B cell (primary cell): ENCODE measurements at regions not wholly inside any gene's neighbourhood (a gene's known extent, or its start where the extent isn't known, plus 50 kb on each side); places are given as distances from the start of the nearest gene placed in this dataset.

Experiments used
- ATAC-seq: fragments of 200-7000 bp; cut with Tn5 transposase; one replicate; pipeline ENCODE4 v1.10.0; 2021; ENCODE audit warnings: low read depth, mild to moderate bottlenecking, moderate number of reproducible peaks, moderate library complexity
- CTCF ChIA-PET: fragments of 350-600 bp; sonication (Branson Sonifier 250); formaldehyde crosslinking; loops from one replicate; lab custom pipeline; 2021; ENCODE audit warnings: antibody characterized with exemption, inconsistent platforms; lab: Charles Lee
- POLR2A ChIA-PET: fragments of 350-600 bp; sonication (Branson Sonifier 250); formaldehyde crosslinking; loops from one replicate; lab custom pipeline; 2021; ENCODE audit warnings: antibody characterized with exemption; lab: Charles Lee
- DNase-seq: peaks from one replicate; pipeline ENCODE4 v3.0.0; 2013
- H2AFZ ChIP-seq: 2 replicates; pipeline ENCODE4 v1.6.1; 2012; ENCODE audit warnings: mild to moderate bottlenecking, low read depth, low read length; ENCODE audit not compliant: insufficient read depth, poor library complexity, severe bottlenecking
- H3K27ac ChIP-seq, 2 donors: 1 replicate in 1 of 2; 2 replicates in 1 of 2; pipeline ENCODE4 v1.5.1; 2012 to 2013; ENCODE audit warnings: low read length in 2 of 2, mild to moderate bottlenecking in 2 of 2, moderate library complexity in 1 of 2
- H3K27me3 ChIP-seq, 4 experiments: fragments of 200-600 bp in 1 of 4; sonication (generic) in 1 of 4; replicated peaks in 1 of 4; 1 replicate in 2 of 4; 2 replicates in 2 of 4; pipeline versions ENCODE4 v1.6.1 to v1.7.0; 2013 to 2016; ENCODE audit warnings: low read length in 3 of 4, mild to moderate bottlenecking in 2 of 4, mixed read lengths in 1 of 4, moderate library complexity in 1 of 4; ENCODE audit not compliant: insufficient read depth in 4 of 4, control insufficient read depth in 3 of 4; ENCODE audit errors: control extremely low read depth in 1 of 4
- H3K36me3 ChIP-seq, 2 experiments: replicated peaks in 1 of 2; 1 replicate in 1 of 2; 2 replicates in 1 of 2; pipeline versions ENCODE4 v1.6.1 to v1.7.1; 2013; ENCODE audit warnings: low read length in 1 of 2; ENCODE audit not compliant: insufficient read depth in 2 of 2, control insufficient read depth in 1 of 2; ENCODE audit errors: control extremely low read depth in 1 of 2, extremely low read depth in 1 of 2
- H3K4me1 ChIP-seq, 2 donors: fragments of 200-600 bp in 1 of 2; sonication (generic) in 1 of 2; 1 replicate in 1 of 2; 2 replicates in 1 of 2; pipeline versions ENCODE4 v1.5.1 to v1.6.1; 2013 to 2017; ENCODE audit warnings: low read length in 2 of 2; ENCODE audit not compliant: control insufficient read depth in 2 of 2, insufficient read depth in 2 of 2
- H3K4me2 ChIP-seq: replicated peaks from 2 replicates; pipeline ENCODE3; 2012; ENCODE audit warnings: mild to moderate bottlenecking, low read depth, low read length; ENCODE audit not compliant: poor library complexity, severe bottlenecking
- H3K4me3 ChIP-seq, 5 experiments: fragments of 200-600 bp in 1 of 5; sonication (generic) in 1 of 5; 1 replicate in 3 of 5; 2 replicates in 2 of 5; pipeline versions ENCODE4 v1.5.1 to v1.7.0; 2011 to 2016; ENCODE audit warnings: low read length in 4 of 5, mild to moderate bottlenecking in 4 of 5, low read depth in 2 of 5, control low read depth in 1 of 5, moderate library complexity in 1 of 5; ENCODE audit not compliant: insufficient read depth in 1 of 5; ENCODE audit errors: control extremely low read depth in 1 of 5, extremely low read depth in 1 of 5
- H3K79me2 ChIP-seq: fragments of 200-600 bp; sonication (generic); one replicate; pipeline ENCODE4 v1.6.0; 2016; ENCODE audit warnings: low read length; ENCODE audit not compliant: control insufficient read depth, insufficient read depth
- H3K9ac ChIP-seq: fragments of 200-600 bp; sonication (generic); 2 replicates; pipeline ENCODE4 v1.6.1; 2017; ENCODE audit warnings: mild to moderate bottlenecking, low read length, moderate library complexity
- H3K9me3 ChIP-seq, 3 donors: one replicate each; pipeline versions ENCODE4 v1.6.1 to v1.7.1; 2013; ENCODE audit warnings: low read length in 2 of 3; ENCODE audit not compliant: control insufficient read depth in 2 of 3, insufficient read depth in 1 of 3; ENCODE audit errors: control extremely low read depth in 1 of 3
- H4K20me1 ChIP-seq: 2 replicates; pipeline ENCODE4 v1.6.0; 2012; ENCODE audit warnings: mild to moderate bottlenecking, low read length; ENCODE audit not compliant: insufficient read depth, control insufficient read depth, poor library complexity, severe bottlenecking
- H3K27ac Mint-ChIP-seq: one replicate; pipeline ENCODE4 v1.8.0; 2021; ENCODE audit warnings: mixed read lengths
- H3K27me3 Mint-ChIP-seq: one replicate; pipeline ENCODE4 v1.8.0; 2021; ENCODE audit warnings: mixed read lengths
- H3K4me1 Mint-ChIP-seq: one replicate; pipeline ENCODE4 v1.8.0; 2021; ENCODE audit warnings: mixed read lengths
- H3K4me3 Mint-ChIP-seq: one replicate; pipeline ENCODE4 v1.8.0; 2021; ENCODE audit warnings: mixed read lengths
- H3K9me3 Mint-ChIP-seq: one replicate; pipeline ENCODE4 v1.8.0; 2022; ENCODE audit warnings: mixed read lengths; ENCODE audit not compliant: insufficient read depth
- CTCF ChIP-seq: fragments of 200-600 bp; IDR thresholded peaks from one replicate; pipeline ENCODE4 v1.8.0; 2022; ENCODE audit warnings: antibody characterized with exemption, mild to moderate bottlenecking
- EZH2 ChIP-seq: IDR thresholded peaks from 2 replicates; pipeline ENCODE4 v1.6.1; 2012; ENCODE audit warnings: borderline replicate concordance, low read depth, mild to moderate bottlenecking, moderate library complexity, low read length; ENCODE audit not compliant: insufficient read depth, poor library complexity, severe bottlenecking
- WGBS: methylation state at CpG from one replicate; pipeline ENCODE4 v1.1.5; 2013; ENCODE audit warnings: missing lambda C conversion rate; ENCODE audit not compliant: insufficient coverage; 5-methylcytosine and 5-hydroxymethylcytosine counted together
- intact Hi-C: fragments of 100-400 bp; cut with micrococcal nuclease; formaldehyde crosslinking; loops from one replicate; pipeline ENCODE4 v1.10.0; 2022

- Histone ChIP-seq H3K9me3 (peaks cover 0 to 4% (median 0%) of the 10 kb centered on the region in 3 donors), H3K4me1 (no peaks in the 10 kb centered on the region), H3K9ac (no peak overlapping the region), H2AFZ (no peak overlapping the region), H3K36me3 (no peaks in the 10 kb centered on the region), H3K4me3 (no peak overlapping the region), H3K79me2 (no peaks in the 10 kb centered on the region), H3K4me2 (no peak overlapping the region), H4K20me1 (no peaks in the 10 kb centered on the region), H3K27ac (no peak overlapping the region), H3K27me3 (no peaks in the 10 kb centered on the region)
- 89% methylated on average over 1 of the region's 2 CpGs for WGBS
- Mint-ChIP-seq H3K27ac (no peak overlapping the region), H3K9me3 (peaks cover 5% of the 10 kb centered on the region), H3K27me3 (no peaks in the 10 kb centered on the region), H3K4me1 (no peaks in the 10 kb centered on the region), H3K4me3 (no peak overlapping the region)
- intact Hi-C loops: no loop called here
- no peak for TF ChIP-seq CTCF
- no peak for TF ChIP-seq EZH2
- ATAC-seq (no peak), DNase-seq (no peak)
- POLR2A ChIA-PET: no interaction called here
- CTCF ChIA-PET: no interaction called here
These were observed 260.4 kb downstream of the TBX18 start for GRCh38 chr6:84504025-84504424.

GRCh38 chr6:84501315-84501714 is 263.1 kb downstream of the TBX18 start:
- TF ChIP-seq EZH2 (no peak), CTCF (no peak)
- Histone ChIP-seq H3K27ac (no peak overlapping the region), H3K36me3 (no peaks in the 10 kb centered on the region), H3K4me3 (no peak overlapping the region), H3K4me2 (no peak overlapping the region), H3K9me3 (peaks cover 0 to 4% (median 0%) of the 10 kb centered on the region in 3 donors), H2AFZ (no peak overlapping the region), H3K79me2 (no peaks in the 10 kb centered on the region), H4K20me1 (no peaks in the 10 kb centered on the region), H3K9ac (no peak overlapping the region), H3K27me3 (no peaks in the 10 kb centered on the region), H3K4me1 (no peaks in the 10 kb centered on the region)
- intact Hi-C loops: no loop called here
- ChIA-PET CTCF (no interaction called here), POLR2A (no interaction called here)
- Mint-ChIP-seq H3K4me1 (no peaks in the 10 kb centered on the region), H3K27me3 (no peaks in the 10 kb centered on the region), H3K4me3 (no peak overlapping the region), H3K9me3 (peaks cover 3% of the 10 kb centered on the region), H3K27ac (no peak overlapping the region)
- no peak for ATAC-seq
- DNase-seq: no peak
- WGBS: no CpG with 5 or more reads among the region's 3 CpGs
